Heart right ventricle (tissue), 16 donors: ENCODE measurements at regions not wholly inside any gene's neighbourhood (a gene's known extent, or its start where the extent isn't known, plus 50 kb on each side); places are given as distances from the start of the nearest gene placed in this dataset.

Experiments used
- ATAC-seq, 8 donors: fragments of 200-7000 bp; cut with Tn5 transposase; one replicate each; pipeline ENCODE4 v1.9.1; 2020; ENCODE audit warnings: mild to moderate bottlenecking in 8 of 8, moderate library complexity in 8 of 8, moderate number of reproducible peaks in 1 of 8
- DNase-seq, 2 donors: peaks; one replicate each; pipeline ENCODE4 v3.0.0-alpha.2; 2020
- H3K27ac ChIP-seq, 10 donors: fragments of 200-600 bp; sonication (generic) in 2 of 10; one replicate each; pipeline versions ENCODE4 v1.5.0 to v1.8.0; 2020 to 2022; ENCODE audit warnings: mild to moderate bottlenecking in 3 of 10
- H3K27me3 ChIP-seq, 7 donors: fragments of 200-600 bp; one replicate each; pipeline ENCODE4 v1.8.0; 2021 to 2022; ENCODE audit warnings: mild to moderate bottlenecking in 2 of 7
- H3K36me3 ChIP-seq, 9 donors: fragments of 200-600 bp; sonication (generic) in 1 of 9; one replicate each; pipeline versions ENCODE4 v1.5.0 to v1.8.0; 2020 to 2022; ENCODE audit warnings: mild to moderate bottlenecking in 2 of 9
- H3K4me1 ChIP-seq, 9 donors: fragments of 200-600 bp; sonication (generic) in 1 of 9; one replicate each; pipeline versions ENCODE4 v1.5.0 to v1.8.0; 2020 to 2022; ENCODE audit warnings: mild to moderate bottlenecking in 4 of 9
- H3K4me3 ChIP-seq, 10 donors: fragments of 200-600 bp; sonication (generic) in 2 of 10; one replicate each; pipeline versions ENCODE4 v1.5.0 to v1.8.0; 2020 to 2022; ENCODE audit warnings: mild to moderate bottlenecking in 7 of 10, moderate library complexity in 2 of 10
- H3K9me3 ChIP-seq, 11 donors: fragments of 200-600 bp in 10 of 11; sonication (generic) in 2 of 11; one replicate each; pipeline versions ENCODE4 v1.5.0 to v1.8.0; 2013 to 2022; ENCODE audit warnings: mild to moderate bottlenecking in 2 of 11, control low read depth in 1 of 11, moderate library complexity in 1 of 11
- WGBS, 2 donors: extraction: QIAGEN DNeasy Blood & Tissue Kit; methylation state at CpG; one replicate each; pipeline ENCODE4 v1.1.7; 2013; ENCODE audit warnings: inconsistent platforms in 1 of 2; 5-methylcytosine and 5-hydroxymethylcytosine counted together
- intact Hi-C, 10 donors: fragments of 100-400 bp; cut with DNase I; formaldehyde crosslinking; loops; one replicate each; pipeline versions ENCODE4 v1.11.1 to v1.14.2; 2022
- TF ChIP-seq, protein P1 (sequence below), 9 donors: fragments of 200-600 bp; sonication (generic) in 2 of 9; IDR thresholded peaks; one replicate each; pipeline versions ENCODE4 v1.5.0 to v1.8.0; 2021 to 2022; ENCODE audit warnings: antibody characterized with exemption in 9 of 9, mild to moderate bottlenecking in 5 of 9, moderate library complexity in 1 of 9
- donor health status: Arrhythmogenic right ventricular cardiomyopathy.
- donor health status: ischemic (EF 13 %, LVEDD 7.1; RV severe dilation, severe dysfunction).
- donor health status: healthy with polysubstance abuse.
- donor health status: DM: no; HTN: yes; CAD: no.
- donor health status: DM: no; HTN: no; CAD: no.
- donor health status: ischemic (EF 25% LVEDD 6.9; RV normal size, moderate dysfunction).
- donor health status: ischemic (EF 25% LVEDD 5.7; RV mildly dilated, moderate dysfunction).
- donor health status: healthy.
- donor health status: DM: yes; HTN: yes; CAD: no.
- donor health status: Ischemic cardiomyopathy.
- donor health status: ischemic (EF 35%, LVEDD 5.7; RV mildly dilated, moderate dysfunction).
- donor health status: nonischemic (EF 11% LVEDD 7.7; RV severe dilation, severe dysfunction).
- donor health status: DM: yes; HTN: yes; CAD: no.
- donor health status: PGD.
- donor health status: ischemic (EF 29% LVEDD 5.4; RV normal size, mild dysfunction).
- donor health status: nonischemic (EF 23%, LVEDD 6.1; RV moderate dilation, normal function).

DNA sequence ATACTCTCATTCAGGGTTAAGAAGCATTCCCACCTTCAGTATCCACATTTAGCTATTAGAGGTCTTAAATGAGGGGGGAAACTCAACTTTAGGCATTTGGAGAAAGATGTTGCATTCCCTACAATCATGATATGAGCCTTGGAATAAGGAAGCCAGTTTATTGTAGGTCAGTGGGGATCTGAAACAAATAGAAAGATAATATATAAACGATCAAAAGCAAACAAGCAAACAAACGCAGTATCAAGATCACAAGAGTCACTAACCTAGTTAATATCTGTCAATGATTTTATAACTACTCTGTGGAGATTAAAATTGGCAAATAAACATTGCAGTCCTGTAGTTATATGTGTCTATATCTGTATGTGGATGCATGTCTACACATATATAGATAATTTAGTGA, 152.4 kb upstream of the LRATD1 start:
- Histone ChIP-seq H3K27ac (no peak overlapping the region), H3K4me3 (no peak overlapping the region), H3K36me3 (no peaks in the 10 kb centered on the region), H3K4me1 (no peaks in the 10 kb centered on the region), H3K27me3 (no peaks in the 10 kb centered on the region), H3K9me3 (peaks cover 0 to 6% (median 0%) of the 10 kb centered on the region in 11 donors)
- TF ChIP-seq, protein P1, sequence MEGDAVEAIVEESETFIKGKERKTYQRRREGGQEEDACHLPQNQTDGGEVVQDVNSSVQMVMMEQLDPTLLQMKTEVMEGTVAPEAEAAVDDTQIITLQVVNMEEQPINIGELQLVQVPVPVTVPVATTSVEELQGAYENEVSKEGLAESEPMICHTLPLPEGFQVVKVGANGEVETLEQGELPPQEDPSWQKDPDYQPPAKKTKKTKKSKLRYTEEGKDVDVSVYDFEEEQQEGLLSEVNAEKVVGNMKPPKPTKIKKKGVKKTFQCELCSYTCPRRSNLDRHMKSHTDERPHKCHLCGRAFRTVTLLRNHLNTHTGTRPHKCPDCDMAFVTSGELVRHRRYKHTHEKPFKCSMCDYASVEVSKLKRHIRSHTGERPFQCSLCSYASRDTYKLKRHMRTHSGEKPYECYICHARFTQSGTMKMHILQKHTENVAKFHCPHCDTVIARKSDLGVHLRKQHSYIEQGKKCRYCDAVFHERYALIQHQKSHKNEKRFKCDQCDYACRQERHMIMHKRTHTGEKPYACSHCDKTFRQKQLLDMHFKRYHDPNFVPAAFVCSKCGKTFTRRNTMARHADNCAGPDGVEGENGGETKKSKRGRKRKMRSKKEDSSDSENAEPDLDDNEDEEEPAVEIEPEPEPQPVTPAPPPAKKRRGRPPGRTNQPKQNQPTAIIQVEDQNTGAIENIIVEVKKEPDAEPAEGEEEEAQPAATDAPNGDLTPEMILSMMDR (IDR thresholded peaks at IDR 0.05) = no peak
- ATAC-seq (no peak), DNase-seq (no peak)
- intact Hi-C loops = no loop called here
- 43 to 88% methylated on average over 2 of the region's 2 CpGs for WGBS, 2 donors

DNA sequence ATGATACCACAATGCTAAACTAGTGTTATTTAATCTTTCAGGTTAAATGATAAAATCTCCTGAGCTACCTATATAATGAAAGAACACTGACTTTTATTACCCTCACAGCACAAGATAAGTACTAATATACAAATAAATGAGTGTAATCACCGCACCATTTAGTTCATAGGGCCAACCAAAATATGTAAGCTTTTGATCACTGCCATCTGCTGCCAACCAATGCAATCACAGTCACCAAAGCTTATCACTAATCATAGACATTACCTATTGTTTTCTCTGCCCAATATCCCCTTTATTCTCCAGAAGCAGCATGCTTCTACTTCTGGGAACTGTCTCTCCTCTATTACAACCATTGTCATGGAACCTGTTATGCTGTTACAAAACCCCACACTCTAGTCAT, 151.6 kb upstream of the LRATD1 start:
- Histone ChIP-seq H3K27me3 (no peaks in the 10 kb centered on the region), H3K4me3 (no peak overlapping the region), H3K9me3 (peaks cover 0 to 7% (median 0%) of the 10 kb centered on the region in 11 donors), H3K4me1 (no peaks in the 10 kb centered on the region), H3K27ac (no peak overlapping the region), H3K36me3 (no peaks in the 10 kb centered on the region)
- intact Hi-C loops = no loop called here
- ATAC-seq = no peak
- TF ChIP-seq, protein P1 (IDR thresholded peaks at IDR 0.05) = no peak
- 76 to 83% methylated on average over 1 of the region's 1 CpG for WGBS, 2 donors
- DNase-seq = no peak

DNA sequence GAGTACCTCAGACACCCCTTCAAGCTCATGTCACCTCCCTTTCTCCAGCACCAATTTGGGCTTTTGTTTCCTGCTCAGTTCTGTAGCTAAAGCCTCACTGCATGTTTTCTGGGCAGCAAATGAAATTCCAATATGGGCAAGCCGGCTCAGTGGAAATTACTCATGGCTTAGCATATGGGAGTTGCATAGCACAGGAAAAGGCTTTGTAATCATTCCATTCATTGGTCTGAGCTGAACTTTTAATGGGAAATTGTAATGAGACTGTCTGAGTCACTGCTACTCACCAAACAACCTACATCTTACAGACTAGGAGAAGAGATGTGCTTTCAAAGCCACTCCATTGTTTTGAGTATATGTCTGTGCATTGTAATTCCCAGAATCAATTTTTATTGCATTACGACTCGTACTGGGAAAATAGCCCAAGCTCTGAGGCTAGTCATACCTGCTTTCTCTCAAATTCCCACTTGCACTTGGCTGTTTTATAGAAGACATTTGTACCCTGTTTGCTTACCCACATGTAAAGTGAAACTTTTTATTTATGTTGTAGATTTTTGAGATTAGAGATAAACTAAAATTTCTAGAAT, 139.5 kb upstream of the LRATD1 start:
- ATAC-seq = no peak
- H3K27ac ChIP-seq = no peak overlapping the region
- WGBS, 2 donors = 68 to 70% methylated on average over 3 of the region's 3 CpGs
- H3K4me3 ChIP-seq = no peak overlapping the region
- intact Hi-C loops = no loop called here
- H3K4me1 ChIP-seq = no peaks in the 10 kb centered on the region
- TF ChIP-seq, protein P1 (IDR thresholded peaks at IDR 0.05) = no peak
- no peaks in the 10 kb centered on the region for H3K36me3 ChIP-seq
- H3K27me3 ChIP-seq = no peaks in the 10 kb centered on the region
- DNase-seq = no peak
- peaks cover 0 to 8% (median 0%) of the 10 kb centered on the region in 11 donors for H3K9me3 ChIP-seq

DNA sequence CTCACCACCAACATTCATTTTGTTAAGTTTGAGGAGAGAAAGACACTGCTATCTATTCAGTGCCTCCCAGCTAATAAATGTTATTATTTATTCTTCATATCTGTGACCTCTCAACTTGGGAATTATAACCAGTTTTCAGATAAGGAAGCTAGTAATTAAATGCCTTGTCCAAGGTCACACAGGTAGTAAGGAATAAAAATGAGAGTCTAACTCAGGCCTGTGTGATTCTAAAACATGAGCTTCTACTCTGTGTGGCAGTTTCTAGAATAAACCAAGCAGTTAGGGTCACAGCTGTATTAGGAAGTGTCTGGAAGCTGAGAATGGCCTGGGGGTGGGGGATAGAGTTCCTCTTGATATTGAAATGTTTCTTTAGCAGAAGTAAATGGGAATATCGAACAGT, 137.8 kb upstream of the LRATD1 start:
- Histone ChIP-seq H3K4me1 (no peaks in the 10 kb centered on the region), H3K27me3 (no peaks in the 10 kb centered on the region), H3K9me3 (peaks cover 0 to 8% (median 0%) of the 10 kb centered on the region in 11 donors), H3K27ac (no peak overlapping the region), H3K36me3 (no peaks in the 10 kb centered on the region), H3K4me3 (no peak overlapping the region)
- DNase-seq (no peak), ATAC-seq (no peak)
- WGBS, 2 donors = 49 to 69% methylated on average over 1 of the region's 1 CpG
- TF ChIP-seq, protein P1 (IDR thresholded peaks at IDR 0.05) = no peak
- intact Hi-C loops = no loop called here
